Psoas muscle (tissue), 7 donors: ENCODE measurements at regions not wholly inside any gene's neighbourhood (a gene's known extent, or its start where the extent isn't known, plus 50 kb on each side); places are given as distances from the start of the nearest gene placed in this dataset.

Source experiments
- ATAC-seq, 4 donors: fragments of 200-7000 bp; cut with Tn5 transposase; one replicate each; pipeline ENCODE4 v1.9.1; 2020; ENCODE audit warnings: moderate library complexity in 3 of 4, mild to moderate bottlenecking in 2 of 4
- DNase-seq, 2 donors: peaks; one replicate each; pipeline ENCODE4 v3.0.0-alpha.2; 2020
- H3K27ac ChIP-seq: fragments of 200-600 bp; one replicate; pipeline ENCODE4 v1.8.0; 2022
- H3K27me3 ChIP-seq, 3 donors: fragments of 200-600 bp in 1 of 3; one replicate each; pipeline versions ENCODE4 v1.6.1 to v1.8.0; 2013 to 2022; ENCODE audit warnings: low read length in 2 of 3, mild to moderate bottlenecking in 2 of 3, moderate library complexity in 1 of 3; ENCODE audit not compliant: insufficient read depth in 3 of 3
- H3K36me3 ChIP-seq, 2 donors: fragments of 200-600 bp in 1 of 2; one replicate each; pipeline versions ENCODE4 v1.6.1 to v1.8.0; 2013 to 2022; ENCODE audit warnings: low read depth in 1 of 2, mild to moderate bottlenecking in 1 of 2, moderate library complexity in 1 of 2; ENCODE audit not compliant: insufficient read depth in 1 of 2
- H3K4me1 ChIP-seq: fragments of 200-600 bp; one replicate; pipeline ENCODE4 v1.8.0; 2022
- H3K4me3 ChIP-seq: fragments of 200-600 bp; one replicate; pipeline ENCODE4 v1.8.0; 2022; ENCODE audit warnings: mild to moderate bottlenecking
- H3K9me3 ChIP-seq: fragments of 200-600 bp; one replicate; pipeline ENCODE4 v1.8.0; 2022
- WGBS, 3 donors: extraction: QIAGEN DNeasy Blood & Tissue Kit; methylation state at CpG; one replicate each; pipeline versions ENCODE4 v1.1.6 to v1.1.7; 2013; 5-methylcytosine and 5-hydroxymethylcytosine counted together
- intact Hi-C, 2 donors: fragments of 100-400 bp; cut with DNase I; formaldehyde crosslinking; loops; one replicate each; pipeline versions ENCODE4 v1.11.0 to v1.14.2; 2022
- TF ChIP-seq, protein P1 (sequence below): fragments of 200-600 bp; IDR thresholded peaks from one replicate; pipeline ENCODE4 v1.8.0; 2022; ENCODE audit warnings: antibody characterized with exemption
- donor health status: healthy with polysubstance abuse.
- donor health status: DM: no; HTN: no; CAD: no; lungs with moderate emphysema.
- donor health status: Bipolar disorder and iron deficiency.
- donor health status: healthy.
- donor health status: DM: yes; HTN: yes; CAD: no.
- donor health status: DM: no; HTN: no; CAD: no.
- donor health status: DM: yes; HTN: yes; CAD: no.

DNA sequence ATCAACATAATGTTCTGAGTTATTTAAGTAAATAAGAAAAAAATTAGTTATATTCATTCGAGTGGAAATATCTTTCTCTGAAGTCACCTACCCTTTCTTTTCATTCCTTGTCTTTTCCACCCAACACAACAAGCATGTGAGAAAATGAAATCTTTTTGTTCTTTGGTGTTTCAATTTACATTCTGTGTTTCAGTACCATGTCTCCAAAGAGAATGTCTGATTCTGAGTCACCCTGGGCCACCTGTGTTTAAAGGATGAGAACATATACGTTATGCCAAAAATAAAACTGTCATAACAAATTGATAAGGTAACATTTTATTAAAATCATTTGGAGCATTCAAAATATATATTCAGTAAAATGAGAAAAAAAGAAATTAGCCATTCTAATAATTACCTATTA, 470.8 kb downstream of the ZNF804A start:
- intact Hi-C loops = no loop called here

DNA sequence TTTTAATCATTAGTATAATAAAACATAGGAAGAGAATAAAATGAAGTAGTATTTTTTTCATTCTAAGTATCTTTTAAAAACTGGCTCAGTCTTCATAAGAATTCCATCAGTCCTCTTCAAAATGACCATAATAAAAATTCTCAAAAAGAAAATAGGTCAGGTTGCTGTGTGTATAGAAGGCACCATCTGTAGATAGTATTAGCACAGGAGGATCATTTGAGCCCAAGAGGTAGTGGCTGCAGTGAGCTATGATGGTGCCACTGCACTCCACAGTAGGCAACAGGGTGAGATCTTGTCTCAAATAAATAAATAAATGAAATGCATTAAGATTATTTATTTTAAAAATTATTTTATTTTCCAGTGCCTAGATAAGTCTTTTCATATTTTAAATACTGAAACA, 475.8 kb downstream of the ZNF804A start:
- intact Hi-C loops = no loop called here
- TF ChIP-seq, protein P1, sequence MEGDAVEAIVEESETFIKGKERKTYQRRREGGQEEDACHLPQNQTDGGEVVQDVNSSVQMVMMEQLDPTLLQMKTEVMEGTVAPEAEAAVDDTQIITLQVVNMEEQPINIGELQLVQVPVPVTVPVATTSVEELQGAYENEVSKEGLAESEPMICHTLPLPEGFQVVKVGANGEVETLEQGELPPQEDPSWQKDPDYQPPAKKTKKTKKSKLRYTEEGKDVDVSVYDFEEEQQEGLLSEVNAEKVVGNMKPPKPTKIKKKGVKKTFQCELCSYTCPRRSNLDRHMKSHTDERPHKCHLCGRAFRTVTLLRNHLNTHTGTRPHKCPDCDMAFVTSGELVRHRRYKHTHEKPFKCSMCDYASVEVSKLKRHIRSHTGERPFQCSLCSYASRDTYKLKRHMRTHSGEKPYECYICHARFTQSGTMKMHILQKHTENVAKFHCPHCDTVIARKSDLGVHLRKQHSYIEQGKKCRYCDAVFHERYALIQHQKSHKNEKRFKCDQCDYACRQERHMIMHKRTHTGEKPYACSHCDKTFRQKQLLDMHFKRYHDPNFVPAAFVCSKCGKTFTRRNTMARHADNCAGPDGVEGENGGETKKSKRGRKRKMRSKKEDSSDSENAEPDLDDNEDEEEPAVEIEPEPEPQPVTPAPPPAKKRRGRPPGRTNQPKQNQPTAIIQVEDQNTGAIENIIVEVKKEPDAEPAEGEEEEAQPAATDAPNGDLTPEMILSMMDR = no peak
- no peaks in the 10 kb centered on the region for H3K27me3 ChIP-seq
- no peaks in the 10 kb centered on the region for H3K9me3 ChIP-seq
- no peak for ATAC-seq
- no peaks in the 10 kb centered on the region for H3K4me1 ChIP-seq
- DNase-seq = no peak
- no peaks in the 10 kb centered on the region for H3K36me3 ChIP-seq
- H3K4me3 ChIP-seq = no peak overlapping the region
- H3K27ac ChIP-seq = no peak overlapping the region

More for the DNA sequence above, 470.8 kb downstream of the ZNF804A start:
- ATAC-seq (no peak), DNase-seq (no peak)
- Histone ChIP-seq H3K36me3 (no peaks in the 10 kb centered on the region), H3K27me3 (no peaks in the 10 kb centered on the region), H3K9me3 (no peaks in the 10 kb centered on the region), H3K27ac (no peak overlapping the region), H3K4me3 (no peak overlapping the region), H3K4me1 (no peaks in the 10 kb centered on the region)
- WGBS, 3 donors = 60 to 67% (median 65%) methylated on average over 2 of the region's 2 CpGs
- TF ChIP-seq, protein P1 = no peak

DNA sequence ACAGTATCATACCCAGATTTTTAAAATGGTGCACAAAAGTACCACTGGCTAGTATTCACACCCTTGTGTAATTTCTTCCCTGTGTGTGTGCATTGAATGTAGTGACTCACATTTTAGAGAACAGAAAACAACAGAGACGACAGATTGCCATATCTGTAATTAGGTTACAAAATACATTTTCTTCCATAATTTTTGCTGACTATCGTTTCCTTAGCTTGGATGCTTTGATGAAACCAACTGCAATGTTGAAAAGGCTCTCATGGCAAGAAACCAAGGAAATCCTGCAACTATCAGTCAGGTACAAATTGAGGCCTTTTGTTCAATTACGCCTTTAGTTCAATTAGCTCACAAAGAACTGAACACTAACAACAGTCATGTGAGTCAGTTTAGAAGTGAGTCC, 484.4 kb downstream of the ZNF804A start:
- intact Hi-C loops = no loop called here
- TF ChIP-seq, protein P1 = no peak
- no peaks in the 10 kb centered on the region for H3K27me3 ChIP-seq
- no peaks in the 10 kb centered on the region for H3K36me3 ChIP-seq
- no peak overlapping the region for H3K27ac ChIP-seq
- no peak overlapping the region for H3K4me3 ChIP-seq
- no peak for DNase-seq
- H3K4me1 ChIP-seq = no peaks in the 10 kb centered on the region
- H3K9me3 ChIP-seq = no peaks in the 10 kb centered on the region
- no peak for ATAC-seq
- 87 to 93% (median 90%) methylated on average over 3 of the region's 3 CpGs for WGBS, 3 donors

DNA sequence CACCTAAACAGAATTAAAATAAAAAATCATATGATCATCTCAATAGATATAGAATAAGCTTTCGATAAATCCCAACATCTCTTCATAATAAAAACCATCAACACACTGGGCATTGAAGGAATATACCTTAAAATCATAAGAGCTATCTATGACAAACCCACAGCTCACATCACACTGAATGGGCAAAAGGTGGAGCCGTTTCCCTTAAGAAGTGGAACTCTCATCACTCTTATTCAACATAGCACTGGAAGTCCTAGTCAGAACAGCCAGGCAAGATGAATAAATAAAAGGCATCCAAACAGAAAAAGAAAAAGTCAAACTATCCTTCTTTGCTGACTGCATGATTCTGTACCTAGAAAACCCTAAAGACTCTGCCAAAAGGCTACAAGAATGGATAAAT, 510.3 kb downstream of the ZNF804A start:
- no peak for ATAC-seq
- DNase-seq = no peak
- no peaks in the 10 kb centered on the region for H3K9me3 ChIP-seq
- 70 to 79% (median 72%) methylated on average over 2 of the region's 2 CpGs for WGBS, 3 donors
- no peaks in the 10 kb centered on the region for H3K27me3 ChIP-seq
- no peaks in the 10 kb centered on the region for H3K36me3 ChIP-seq
- TF ChIP-seq, protein P1 = no peak
- H3K27ac ChIP-seq = no peak overlapping the region
- H3K4me1 ChIP-seq = no peaks in the 10 kb centered on the region
- intact Hi-C loops = no loop called here
- no peak overlapping the region for H3K4me3 ChIP-seq

DNA sequence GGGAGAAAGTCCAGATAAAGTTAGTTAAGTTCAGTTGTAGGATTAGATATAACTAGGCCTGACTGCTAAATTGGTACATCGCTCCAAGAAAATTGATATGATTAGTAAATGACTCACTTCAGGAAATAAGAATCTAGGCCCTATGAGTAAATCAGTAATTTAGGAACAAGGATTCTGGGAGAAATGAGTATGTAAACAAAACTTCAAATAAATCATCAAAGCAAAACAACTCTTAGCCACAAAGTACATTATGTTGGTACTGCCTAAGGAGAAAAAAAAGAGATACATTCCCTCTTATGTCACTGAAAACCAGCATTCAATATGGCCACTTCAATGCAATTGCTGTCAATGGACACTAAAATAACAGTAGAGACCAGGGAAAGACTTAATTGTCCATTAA, 529.1 kb downstream of the ZNF804A start:
- Histone ChIP-seq H3K9me3 (no peaks in the 10 kb centered on the region), H3K27me3 (no peaks in the 10 kb centered on the region), H3K4me1 (no peaks in the 10 kb centered on the region), H3K4me3 (no peak overlapping the region), H3K36me3 (no peaks in the 10 kb centered on the region), H3K27ac (no peak overlapping the region)
- intact Hi-C loops = no loop called here
- WGBS, 3 donors = 91 to 98% (median 96%) methylated on average over 1 of the region's 1 CpG
- no peak for ATAC-seq
- TF ChIP-seq, protein P1 = no peak
- no peak for DNase-seq
